ENCODE measurements at regions not wholly inside any gene's neighbourhood (a gene's known extent, or its start where the extent isn't known, plus 50 kb on each side); places are given as distances from the start of the nearest gene placed in this dataset.

GRCh38 chr11:116229236-116229970 is 543.4 kb downstream of the BUD13 start:
- no peak for DNase-seq
- no peaks in the 10 kb centered on the region for H3K9me3 Mint-ChIP-seq
- no peaks in the 10 kb centered on the region for H3K4me1 Mint-ChIP-seq
- ATAC-seq, result no peak
- H3K27me3 Mint-ChIP-seq, result peaks cover 16% of the 10 kb centered on the region
- H3K27ac Mint-ChIP-seq, result no peak overlapping the region
- H3K4me3 Mint-ChIP-seq, result no peak overlapping the region

- no peak for ATAC-seq
- H3K4me1 Mint-ChIP-seq, result no peaks in the 10 kb centered on the region
- peaks cover 23% of the 10 kb centered on the region for H3K27me3 Mint-ChIP-seq
- H3K27ac Mint-ChIP-seq, result no peak overlapping the region
- H3K4me3 Mint-ChIP-seq, result no peak overlapping the region
- no peaks in the 10 kb centered on the region for H3K9me3 Mint-ChIP-seq
- no peak for DNase-seq
Measured at GRCh38 chr11:116226731-116227130, 546.1 kb downstream of the BUD13 start.

GRCh38 chr11:116225784-116226585 is 546.8 kb downstream of the BUD13 start:
- Mint-ChIP-seq H3K27me3 (peaks cover 23% of the 10 kb centered on the region), H3K4me3 (no peak overlapping the region), H3K9me3 (no peaks in the 10 kb centered on the region), H3K27ac (no peak overlapping the region), H3K4me1 (no peaks in the 10 kb centered on the region)
- no peak for DNase-seq
- ATAC-seq, result no peak

GRCh38 chr11:116225236-116225635 is 547.6 kb downstream of the BUD13 start:
- peaks cover 23% of the 10 kb centered on the region for H3K27me3 Mint-ChIP-seq
- H3K27ac Mint-ChIP-seq, result no peak overlapping the region
- H3K4me3 Mint-ChIP-seq, result no peak overlapping the region
- ATAC-seq, result no peak
- H3K4me1 Mint-ChIP-seq, result no peaks in the 10 kb centered on the region
- DNase-seq, result no peak
- H3K9me3 Mint-ChIP-seq, result no peaks in the 10 kb centered on the region

GRCh38 chr11:116224889-116225200 is 547.9 kb downstream of the BUD13 start:
- peaks cover 23% of the 10 kb centered on the region for H3K27me3 Mint-ChIP-seq
- H3K4me3 Mint-ChIP-seq, result no peak overlapping the region
- no peaks in the 10 kb centered on the region for H3K4me1 Mint-ChIP-seq
- H3K27ac Mint-ChIP-seq, result no peak overlapping the region
- H3K9me3 Mint-ChIP-seq, result no peaks in the 10 kb centered on the region
- DNase-seq (no peak), ATAC-seq (no peak)

GRCh38 chr11:116224154-116224888 is 548.5 kb downstream of the BUD13 start:
- Mint-ChIP-seq H3K4me1 (no peaks in the 10 kb centered on the region), H3K4me3 (no peak overlapping the region), H3K27ac (no peak overlapping the region), H3K27me3 (peaks cover 20% of the 10 kb centered on the region), H3K9me3 (no peaks in the 10 kb centered on the region)
- DNase-seq (peak; percentile 10 to 19), ATAC-seq (peak; percentile 35)

GRCh38 chr11:116221351-116221750 is 551.4 kb downstream of the BUD13 start:
- Mint-ChIP-seq H3K9me3 (peaks cover 0 to 9% of the 10 kb centered on the region in 2 donors), H3K4me3 (no peak overlapping the region), H3K27me3 (peaks cover 14% of the 10 kb centered on the region), H3K4me1 (no peaks in the 10 kb centered on the region), H3K27ac (no peak overlapping the region)
- DNase-seq (no peak), ATAC-seq (no peak)

GRCh38 chr11:116219171-116219635 is 553.6 kb downstream of the BUD13 start:
- H3K27ac Mint-ChIP-seq, result no peak overlapping the region
- no peaks in the 10 kb centered on the region for H3K4me1 Mint-ChIP-seq
- ATAC-seq (no peak), DNase-seq (no peak)
- peaks cover 7% of the 10 kb centered on the region for H3K27me3 Mint-ChIP-seq
- H3K4me3 Mint-ChIP-seq, result no peak overlapping the region
- peaks cover 0 to 9% of the 10 kb centered on the region in 2 donors for H3K9me3 Mint-ChIP-seq

GRCh38 chr11:116217441-116217840 is 555.3 kb downstream of the BUD13 start:
- no peaks in the 10 kb centered on the region for H3K27me3 Mint-ChIP-seq
- H3K4me1 Mint-ChIP-seq, result no peaks in the 10 kb centered on the region
- H3K27ac Mint-ChIP-seq, result no peak overlapping the region
- peaks cover 0 to 9% of the 10 kb centered on the region in 2 donors for H3K9me3 Mint-ChIP-seq
- no peak for ATAC-seq
- DNase-seq, result no peak
- H3K4me3 Mint-ChIP-seq, result no peak overlapping the region

GRCh38 chr11:116217006-116217405 is 555.8 kb downstream of the BUD13 start:
- Mint-ChIP-seq H3K4me1 (no peaks in the 10 kb centered on the region), H3K27ac (no peak overlapping the region), H3K27me3 (no peaks in the 10 kb centered on the region), H3K4me3 (no peak overlapping the region), H3K9me3 (peaks cover 0 to 9% of the 10 kb centered on the region in 2 donors)
- ATAC-seq (no peak), DNase-seq (no peak)

- no peak for ATAC-seq
- H3K9me3 Mint-ChIP-seq, result peaks cover 0 to 9% of the 10 kb centered on the region in 2 donors
- no peak overlapping the region for H3K27ac Mint-ChIP-seq
- no peak overlapping the region for H3K4me3 Mint-ChIP-seq
- no peak for DNase-seq
- H3K27me3 Mint-ChIP-seq, result no peaks in the 10 kb centered on the region
- no peaks in the 10 kb centered on the region for H3K4me1 Mint-ChIP-seq
Measured at GRCh38 chr11:116215471-116216113, 557.2 kb downstream of the BUD13 start.

- no peak for ATAC-seq
- no peak for DNase-seq
- no peaks in the 10 kb centered on the region for H3K4me1 Mint-ChIP-seq
- no peak overlapping the region for H3K4me3 Mint-ChIP-seq
- peak overlapping the region in 1 of 2 donors; percentile 52 for H3K27ac Mint-ChIP-seq
- no peaks in the 10 kb centered on the region for H3K27me3 Mint-ChIP-seq
- H3K9me3 Mint-ChIP-seq, result no peaks in the 10 kb centered on the region
Measured at GRCh38 chr11:116211147-116211546, 561.6 kb downstream of the BUD13 start.

GRCh38 chr11:116210663-116211062 is 562.1 kb downstream of the BUD13 start:
- no peaks in the 10 kb centered on the region for H3K9me3 Mint-ChIP-seq
- DNase-seq (no peak), ATAC-seq (no peak)
- no peak overlapping the region for H3K27ac Mint-ChIP-seq
- no peak overlapping the region for H3K4me3 Mint-ChIP-seq
- peaks cover 2% of the 10 kb centered on the region for H3K27me3 Mint-ChIP-seq
- H3K4me1 Mint-ChIP-seq, result no peaks in the 10 kb centered on the region

- Mint-ChIP-seq H3K27me3 (peaks cover 8% of the 10 kb centered on the region), H3K9me3 (no peaks in the 10 kb centered on the region), H3K4me3 (no peak overlapping the region), H3K27ac (no peak overlapping the region), H3K4me1 (no peaks in the 10 kb centered on the region)
- no peak for ATAC-seq
- DNase-seq, result no peak
Measured at GRCh38 chr11:116209255-116209654, 563.5 kb downstream of the BUD13 start.

- Mint-ChIP-seq H3K27ac (no peak overlapping the region), H3K4me3 (no peak overlapping the region), H3K27me3 (peaks cover 14% of the 10 kb centered on the region), H3K9me3 (no peaks in the 10 kb centered on the region), H3K4me1 (no peaks in the 10 kb centered on the region)
- no peak for ATAC-seq
- no peak for DNase-seq
Measured at GRCh38 chr11:116207421-116208141, 565.2 kb downstream of the BUD13 start.
